ENCODE measurements at regions not wholly inside any gene's neighbourhood (a gene's known extent, or its start where the extent isn't known, plus 50 kb on each side); places are given as distances from the start of the nearest gene placed in this dataset.

DNA sequence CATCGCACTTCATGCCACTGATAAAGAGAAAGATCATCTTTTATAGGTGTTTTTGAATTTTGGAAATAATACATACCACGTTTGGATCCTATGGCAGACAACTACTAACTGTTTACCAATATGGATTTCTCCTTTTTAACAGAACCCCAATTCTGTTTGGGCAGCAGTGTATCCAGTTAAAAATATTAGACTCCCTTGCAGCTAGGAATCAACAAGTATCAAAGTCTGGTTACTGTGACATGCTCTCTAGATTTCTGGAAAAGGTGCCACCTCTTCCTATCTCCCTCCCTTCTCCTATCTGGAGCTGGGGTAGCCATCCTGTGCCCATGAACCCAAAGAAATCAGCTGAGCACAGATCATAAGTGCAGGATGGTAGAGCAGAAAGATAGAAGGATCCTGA, 54.1 kb upstream of the DTNBP1 start:
- no peak for ATAC-seq

- ATAC-seq: no peak
Observed at GRCh38 chr6:15715851-15716250, 53.0 kb upstream of the DTNBP1 start.

GRCh38 chr6:15715060-15715459, 52.2 kb upstream of the DTNBP1 start:
- peak; percentile 89 to 90 for ATAC-seq

DNA sequence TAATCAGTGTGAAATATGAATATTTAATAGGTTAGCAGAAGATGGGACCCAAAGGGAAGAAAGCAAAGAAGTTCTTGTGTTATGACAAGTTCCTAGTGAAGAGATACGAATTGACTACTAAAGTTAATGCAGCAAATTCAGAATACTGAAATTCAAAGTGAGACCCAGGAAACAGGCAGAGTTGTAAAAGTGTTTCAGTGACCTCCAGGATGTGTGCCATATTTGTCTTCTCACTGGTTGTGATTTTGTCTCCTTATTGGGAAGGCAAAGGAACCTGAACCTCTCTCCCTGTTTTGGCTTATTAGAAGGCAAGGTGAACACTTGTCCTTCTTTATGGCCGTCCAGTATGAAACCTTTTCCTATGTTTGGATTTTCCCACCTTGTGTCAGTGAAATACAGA, 51.8 kb upstream of the DTNBP1 start:
- ATAC-seq: peak in 1 of 2 donors; percentile 10

GRCh38 chr6:15713325-15713724, 50.5 kb upstream of the DTNBP1 start:
- no peak for ATAC-seq

DNA sequence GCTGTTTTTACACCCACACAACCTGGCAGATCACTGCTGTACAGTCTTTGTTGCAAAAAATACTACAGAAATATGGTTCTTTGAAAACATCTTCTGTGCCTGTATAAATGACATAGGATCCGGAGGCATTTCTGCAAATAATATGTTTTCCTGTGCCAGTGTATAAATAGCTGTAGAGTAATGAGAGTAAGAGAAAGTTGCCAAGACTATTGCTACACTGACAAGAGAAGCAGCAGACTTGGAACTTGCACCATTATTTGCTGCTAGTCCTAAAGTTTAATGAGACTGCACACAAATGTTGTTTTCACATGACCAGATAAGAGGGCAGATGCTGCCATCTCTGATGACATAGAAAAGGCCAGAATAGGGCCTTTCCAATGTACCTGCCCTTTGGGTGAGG, 50.0 kb upstream of the DTNBP1 start:
- no peak for ATAC-seq
